Keratinocyte (primary cell): ENCODE measurements at regions not wholly inside any gene's neighbourhood (a gene's known extent, or its start where the extent isn't known, plus 50 kb on each side); places are given as distances from the start of the nearest gene placed in this dataset.

ENCODE experiments used
- DNase-seq: peaks from one replicate; pipeline ENCODE4 v3.0.0-alpha.2; 2011; ENCODE audit warnings: low read depth, missing footprints, low spot score
- FAIRE-seq: peaks from 2 replicates; lab custom pipeline; 2011; peaks lifted over from hg19 to GRCh38; lab: Jason Lieb, UNC
- H2AFZ ChIP-seq: 2 replicates; pipeline ENCODE4 v1.6.0; 2012; ENCODE audit warnings: low read length, control low read depth, inconsistent platforms; ENCODE audit not compliant: control insufficient read depth
- H3K27ac ChIP-seq: 2 replicates; pipeline ENCODE4 v1.5.1; 2011; ENCODE audit warnings: low read length; ENCODE audit not compliant: control insufficient read depth, insufficient read depth
- H3K27me3 ChIP-seq: 3 replicates; pipeline ENCODE4 v1.6.0; 2011; ENCODE audit warnings: low read length; ENCODE audit not compliant: control insufficient read depth, insufficient read depth; ENCODE audit errors: extremely low read depth
- H3K36me3 ChIP-seq, 2 experiments: 2 replicates in 1 of 2; 3 replicates in 1 of 2; pipeline ENCODE4 v1.5.1; 2011; ENCODE audit warnings: low read length in 2 of 2, mild to moderate bottlenecking in 1 of 2; ENCODE audit not compliant: control insufficient read depth in 2 of 2, insufficient read depth in 2 of 2; ENCODE audit errors: extremely low read depth in 1 of 2
- H3K4me1 ChIP-seq: 3 replicates; pipeline ENCODE4 v1.5.1; 2011; ENCODE audit warnings: low read length; ENCODE audit not compliant: control insufficient read depth, insufficient read depth; ENCODE audit errors: extremely low read depth
- H3K4me2 ChIP-seq: 3 replicates; pipeline ENCODE4 v1.6.0; 2011; ENCODE audit warnings: low read depth, low read length; ENCODE audit not compliant: control insufficient read depth, insufficient read depth; ENCODE audit errors: extremely low read depth
- H3K4me3 ChIP-seq, 3 experiments: fragments of 200-600 bp in 1 of 3; sonication (generic) in 1 of 3; 2 replicates in 2 of 3; 3 replicates in 1 of 3; pipeline ENCODE4 v1.5.1; 2011 to 2016; ENCODE audit warnings: low read length in 3 of 3, mild to moderate bottlenecking in 3 of 3, control low read depth in 2 of 3, inconsistent platforms in 1 of 3, low read depth in 1 of 3, mixed read lengths in 1 of 3, mixed run types in 1 of 3, moderate library complexity in 1 of 3; ENCODE audit not compliant: control insufficient read depth in 2 of 3, insufficient read depth in 2 of 3; ENCODE audit errors: extremely low read depth in 1 of 3
- H3K79me2 ChIP-seq: 2 replicates; pipeline ENCODE4 v1.6.0; 2012; ENCODE audit warnings: low read length; ENCODE audit not compliant: control insufficient read depth, insufficient read depth
- H3K9ac ChIP-seq: 3 replicates; pipeline ENCODE4 v1.6.0; 2011; ENCODE audit warnings: low read length; ENCODE audit not compliant: control insufficient read depth, insufficient read depth; ENCODE audit errors: extremely low read depth
- H3K9me1 ChIP-seq: 3 replicates; pipeline ENCODE4 v1.6.0; 2011; ENCODE audit warnings: low read length; ENCODE audit not compliant: control insufficient read depth, insufficient read depth; ENCODE audit errors: extremely low read depth
- H3K9me3 ChIP-seq: 2 replicates; pipeline ENCODE4 v1.5.1; 2012; ENCODE audit warnings: low read depth, low read length; ENCODE audit not compliant: control insufficient read depth
- H4K20me1 ChIP-seq: 3 replicates; pipeline ENCODE4 v1.6.0; 2011; ENCODE audit warnings: low read length; ENCODE audit not compliant: control insufficient read depth, insufficient read depth; ENCODE audit errors: extremely low read depth
- EZH2 ChIP-seq: IDR thresholded peaks from one replicate; pipeline ENCODE4 v1.6.1; 2012; ENCODE audit warnings: inconsistent platforms, mild to moderate bottlenecking, low read length, moderate library complexity
- dilution Hi-C: fragments of 300-500 bp; cut with MboI; formaldehyde crosslinking; loops from one replicate; pipeline ENCODE4 v1.7.0; 2020; ENCODE audit warnings: low sequenced_read_pairs; ENCODE audit not compliant: extremely low pct_ligation_motif_present
- TF ChIP-seq, protein P1 (sequence below), 3 experiments: IDR thresholded peaks in 1 of 3; conservative IDR thresholded peaks in 1 of 3; optimal IDR thresholded peaks in 1 of 3; 2 replicates in 2 of 3; 3 replicates in 1 of 3; pipeline versions ENCODE3 to v1.5.1; 2011; ENCODE audit warnings: low read length in 3 of 3, mild to moderate bottlenecking in 3 of 3, moderate library complexity in 2 of 3, control low read depth in 1 of 3, inconsistent platforms in 1 of 3; ENCODE audit not compliant: insufficient read depth in 2 of 3; ENCODE audit errors: extremely low read depth in 1 of 3

GRCh38 chr7:42479452-42479815, 242.4 kb upstream of the GLI3 start:
- Histone ChIP-seq H4K20me1 (no peaks in the 10 kb centered on the region), H3K4me3 (no peak overlapping the region), H3K27ac (no peak overlapping the region), H3K4me2 (no peak overlapping the region), H3K9me1 (no peaks in the 10 kb centered on the region), H3K9me3 (no peaks in the 10 kb centered on the region), H3K36me3 (no peaks in the 10 kb centered on the region), H2AFZ (no peak overlapping the region), H3K27me3 (no peaks in the 10 kb centered on the region), H3K79me2 (no peaks in the 10 kb centered on the region), H3K9ac (no peak overlapping the region), H3K4me1 (no peaks in the 10 kb centered on the region)
- no peak for TF ChIP-seq EZH2
- TF ChIP-seq, protein P1, sequence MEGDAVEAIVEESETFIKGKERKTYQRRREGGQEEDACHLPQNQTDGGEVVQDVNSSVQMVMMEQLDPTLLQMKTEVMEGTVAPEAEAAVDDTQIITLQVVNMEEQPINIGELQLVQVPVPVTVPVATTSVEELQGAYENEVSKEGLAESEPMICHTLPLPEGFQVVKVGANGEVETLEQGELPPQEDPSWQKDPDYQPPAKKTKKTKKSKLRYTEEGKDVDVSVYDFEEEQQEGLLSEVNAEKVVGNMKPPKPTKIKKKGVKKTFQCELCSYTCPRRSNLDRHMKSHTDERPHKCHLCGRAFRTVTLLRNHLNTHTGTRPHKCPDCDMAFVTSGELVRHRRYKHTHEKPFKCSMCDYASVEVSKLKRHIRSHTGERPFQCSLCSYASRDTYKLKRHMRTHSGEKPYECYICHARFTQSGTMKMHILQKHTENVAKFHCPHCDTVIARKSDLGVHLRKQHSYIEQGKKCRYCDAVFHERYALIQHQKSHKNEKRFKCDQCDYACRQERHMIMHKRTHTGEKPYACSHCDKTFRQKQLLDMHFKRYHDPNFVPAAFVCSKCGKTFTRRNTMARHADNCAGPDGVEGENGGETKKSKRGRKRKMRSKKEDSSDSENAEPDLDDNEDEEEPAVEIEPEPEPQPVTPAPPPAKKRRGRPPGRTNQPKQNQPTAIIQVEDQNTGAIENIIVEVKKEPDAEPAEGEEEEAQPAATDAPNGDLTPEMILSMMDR (optimal IDR thresholded peaks at IDR 0.05 in 1 of 3, IDR thresholded peaks at IDR 0.05 in 1 of 3, conservative IDR thresholded peaks at IDR 0.05 in 1 of 3; ENCODE audit: extremely low read depth in 1 of 3, insufficient read depth in 2 of 3, low read length in 3 of 3), result no peak
- dilution Hi-C loops, result no loop called here
- FAIRE-seq, result no peak
- DNase-seq, result no peak

GRCh38 chr7:42478717-42479116, 241.7 kb upstream of the GLI3 start:
- Histone ChIP-seq H3K4me3 (no peak overlapping the region), H3K9me3 (no peaks in the 10 kb centered on the region), H3K27me3 (no peaks in the 10 kb centered on the region), H4K20me1 (no peaks in the 10 kb centered on the region), H2AFZ (no peak overlapping the region), H3K9ac (no peak overlapping the region), H3K9me1 (no peaks in the 10 kb centered on the region), H3K79me2 (no peaks in the 10 kb centered on the region), H3K4me1 (no peaks in the 10 kb centered on the region), H3K36me3 (no peaks in the 10 kb centered on the region), H3K4me2 (no peak overlapping the region), H3K27ac (no peak overlapping the region)
- DNase-seq, result no peak
- no peak for FAIRE-seq
- dilution Hi-C loops, result no loop called here
- TF ChIP-seq, protein P1 (optimal IDR thresholded peaks at IDR 0.05 in 1 of 3, IDR thresholded peaks at IDR 0.05 in 1 of 3, conservative IDR thresholded peaks at IDR 0.05 in 1 of 3; ENCODE audit: extremely low read depth in 1 of 3, insufficient read depth in 2 of 3, low read length in 3 of 3), result no peak
- no peak for TF ChIP-seq EZH2
